ENCODE measurements at regions not wholly inside any gene's neighbourhood (a gene's known extent, or its start where the extent isn't known, plus 50 kb on each side); places are given as distances from the start of the nearest gene placed in this dataset.

DNA sequence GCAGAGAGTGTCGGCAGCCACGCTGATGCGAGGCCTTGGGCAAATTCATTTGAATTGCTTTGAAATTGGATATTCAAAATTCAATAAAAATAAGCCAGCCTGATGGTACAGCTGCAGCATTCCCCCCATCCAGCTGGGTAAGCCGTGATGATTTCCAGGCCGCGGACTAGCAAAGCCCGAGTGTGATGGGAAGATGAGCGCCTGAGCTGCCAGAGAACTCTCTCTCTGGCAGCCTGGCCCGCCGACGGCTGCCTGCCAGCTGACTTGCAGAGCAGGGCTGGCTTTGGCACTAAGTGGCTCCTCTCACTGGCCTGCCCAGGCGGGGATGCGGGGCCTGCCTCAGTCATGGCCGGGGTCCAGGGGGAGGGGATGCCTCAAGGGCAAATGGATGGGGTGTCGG, 268.3 kb upstream of the WWC1 start:
- no peak overlapping the region for H3K27ac ChIP-seq

DNA sequence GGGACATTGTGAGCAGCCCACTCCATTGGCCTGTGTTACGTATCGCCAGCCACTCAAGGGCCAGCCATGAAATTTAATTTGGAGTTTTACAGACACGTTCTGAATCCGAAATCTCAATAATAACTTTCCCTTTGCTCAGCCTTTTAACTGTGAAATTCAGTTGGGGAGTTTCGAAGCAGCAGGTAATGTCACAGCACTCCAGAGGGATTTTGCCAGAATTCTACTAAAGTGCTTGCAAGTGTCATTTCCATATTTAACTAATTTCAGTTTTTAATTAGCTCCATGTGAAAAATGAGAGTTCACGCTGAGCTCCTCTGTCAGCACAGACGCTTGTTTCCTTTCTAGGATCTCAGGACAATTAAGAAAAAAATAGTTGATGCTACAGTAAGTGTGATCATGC, 267.1 kb upstream of the WWC1 start:
- H3K27me3 ChIP-seq (replicated peaks in 1 of 7) = peaks cover 0 to 22% (median 0%) of the 10 kb centered on the region in 7 donors
- H3K9me3 ChIP-seq = peaks cover 0 to 7% (median 0%) of the 10 kb centered on the region in 8 donors
- H3K27ac ChIP-seq = no peak overlapping the region
- H3K4me1 ChIP-seq = no peaks in the 10 kb centered on the region
- no peak overlapping the region for H3K4me3 ChIP-seq
- no peaks in the 10 kb centered on the region for H3K36me3 ChIP-seq
- intact Hi-C loops (cut with DNase I; ENCODE audit: low total_unique reads) = no loop called here
- no peak for DNase-seq
- 87 to 95% (median 91%) methylated on average over 7 of the region's 7 CpGs for WGBS, 5 donors
- TF ChIP-seq, protein P1, sequence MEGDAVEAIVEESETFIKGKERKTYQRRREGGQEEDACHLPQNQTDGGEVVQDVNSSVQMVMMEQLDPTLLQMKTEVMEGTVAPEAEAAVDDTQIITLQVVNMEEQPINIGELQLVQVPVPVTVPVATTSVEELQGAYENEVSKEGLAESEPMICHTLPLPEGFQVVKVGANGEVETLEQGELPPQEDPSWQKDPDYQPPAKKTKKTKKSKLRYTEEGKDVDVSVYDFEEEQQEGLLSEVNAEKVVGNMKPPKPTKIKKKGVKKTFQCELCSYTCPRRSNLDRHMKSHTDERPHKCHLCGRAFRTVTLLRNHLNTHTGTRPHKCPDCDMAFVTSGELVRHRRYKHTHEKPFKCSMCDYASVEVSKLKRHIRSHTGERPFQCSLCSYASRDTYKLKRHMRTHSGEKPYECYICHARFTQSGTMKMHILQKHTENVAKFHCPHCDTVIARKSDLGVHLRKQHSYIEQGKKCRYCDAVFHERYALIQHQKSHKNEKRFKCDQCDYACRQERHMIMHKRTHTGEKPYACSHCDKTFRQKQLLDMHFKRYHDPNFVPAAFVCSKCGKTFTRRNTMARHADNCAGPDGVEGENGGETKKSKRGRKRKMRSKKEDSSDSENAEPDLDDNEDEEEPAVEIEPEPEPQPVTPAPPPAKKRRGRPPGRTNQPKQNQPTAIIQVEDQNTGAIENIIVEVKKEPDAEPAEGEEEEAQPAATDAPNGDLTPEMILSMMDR (IDR thresholded peaks at IDR 0.05 in 8 of 11, conservative IDR thresholded peaks at IDR 0.05 in 3 of 11) = no peak
- TF ChIP-seq POLR2AphosphoS5 (IDR thresholded peaks at IDR 0.05) = no peak
- no peak for TF ChIP-seq POLR2A (IDR thresholded peaks at IDR 0.05)

More for the DNA sequence above, 268.3 kb upstream of the WWC1 start:
- peaks cover 0 to 22% (median 0%) of the 10 kb centered on the region in 7 donors for H3K27me3 ChIP-seq (replicated peaks in 1 of 7)
- no peaks in the 10 kb centered on the region for H3K4me1 ChIP-seq
- no peaks in the 10 kb centered on the region for H3K36me3 ChIP-seq
- no peaks in the 10 kb centered on the region for H3K9me3 ChIP-seq
- H3K4me3 ChIP-seq = no peak overlapping the region
- intact Hi-C loops (cut with DNase I; ENCODE audit: low total_unique reads) = no loop called here
- DNase-seq = no peak
- 77 to 94% (median 86%) methylated on average over 11 to 15 of the region's 15 CpGs for WGBS, 5 donors
- TF ChIP-seq, protein P1 (IDR thresholded peaks at IDR 0.05 in 8 of 11, conservative IDR thresholded peaks at IDR 0.05 in 3 of 11) = no peak
- no peak for TF ChIP-seq POLR2A (IDR thresholded peaks at IDR 0.05)
- TF ChIP-seq POLR2AphosphoS5 (IDR thresholded peaks at IDR 0.05) = no peak

DNA sequence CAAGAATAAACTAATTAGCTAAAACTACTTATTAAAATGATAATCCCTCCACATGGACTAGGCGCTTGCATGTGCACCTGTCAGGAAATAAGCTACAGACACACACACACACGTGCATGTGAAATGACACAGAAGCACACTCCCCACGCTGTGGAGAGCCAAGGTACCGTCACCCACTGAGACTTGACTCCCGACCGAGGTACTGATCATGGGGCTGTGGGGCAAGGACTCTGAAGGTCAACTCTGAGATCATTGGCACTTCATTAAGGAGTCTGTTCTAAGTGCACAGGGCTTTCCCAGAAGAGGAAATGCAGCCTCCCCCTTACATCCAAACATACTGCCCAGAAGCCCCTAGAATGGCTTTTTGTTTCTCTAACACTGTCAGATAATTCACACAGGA, 264.4 kb upstream of the WWC1 start:
- no peak overlapping the region for H3K27ac ChIP-seq
- H3K36me3 ChIP-seq = no peaks in the 10 kb centered on the region
- peaks cover 0 to 8% (median 0%) of the 10 kb centered on the region in 8 donors for H3K9me3 ChIP-seq
- no peaks in the 10 kb centered on the region for H3K4me1 ChIP-seq
- no peak for DNase-seq
- TF ChIP-seq, protein P1 (IDR thresholded peaks at IDR 0.05 in 8 of 11, conservative IDR thresholded peaks at IDR 0.05 in 3 of 11) = no peak
- TF ChIP-seq POLR2A (IDR thresholded peaks at IDR 0.05) = no peak
- no peak for TF ChIP-seq POLR2AphosphoS5 (IDR thresholded peaks at IDR 0.05)
- intact Hi-C loops (cut with DNase I; ENCODE audit: low total_unique reads) = no loop called here
- WGBS, 5 donors = 70 to 80% (median 79%) methylated on average over 6 of the region's 6 CpGs
- H3K4me3 ChIP-seq = no peak overlapping the region
- H3K27me3 ChIP-seq (replicated peaks in 1 of 7) = peaks cover 0 to 20% (median 0%) of the 10 kb centered on the region in 7 donors

DNA sequence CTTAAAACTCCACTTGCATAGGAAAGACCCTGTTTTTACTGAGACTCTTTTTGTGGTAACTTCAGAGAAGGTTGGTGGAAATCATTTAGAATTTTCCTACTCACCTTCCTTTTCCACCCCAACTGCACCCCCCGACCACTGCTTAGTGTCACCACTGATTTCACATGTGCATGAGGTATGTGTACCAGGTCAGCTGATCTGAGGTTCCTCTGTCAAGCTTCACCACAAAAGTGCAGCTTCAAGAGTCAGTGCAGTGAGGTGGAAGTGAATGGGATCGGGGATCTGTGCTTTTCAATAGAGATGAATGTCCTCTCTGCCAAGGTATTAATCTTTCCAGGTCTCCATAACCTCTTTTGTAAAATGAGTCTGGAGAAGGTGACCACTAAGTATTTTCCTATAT, 260.5 kb upstream of the WWC1 start:
- 39 to 67% (median 57%) methylated on average over 2 of the region's 2 CpGs for whole genome bisulfite sequencing, 5 donors
- intact Hi-C loops (cut with DNase I; ENCODE audit: low total_unique reads) = no loop called here

More for the DNA sequence above, 260.5 kb upstream of the WWC1 start:
- Histone ChIP-seq H3K4me3 (no peak overlapping the region), H3K4me1 (no peaks in the 10 kb centered on the region), H3K36me3 (no peaks in the 10 kb centered on the region), H3K27me3 (replicated peaks in 1 of 7) (peaks cover 0 to 8% (median 0%) of the 10 kb centered on the region in 7 donors), H3K9me3 (peaks cover 0 to 8% (median 0%) of the 10 kb centered on the region in 8 donors), H3K27ac (no peak overlapping the region)
- DNase-seq = no peak
- TF ChIP-seq, protein P1 (IDR thresholded peaks at IDR 0.05 in 8 of 11, conservative IDR thresholded peaks at IDR 0.05 in 3 of 11) = no peak
- no peak for TF ChIP-seq POLR2AphosphoS5 (IDR thresholded peaks at IDR 0.05)
- no peak for TF ChIP-seq POLR2A (IDR thresholded peaks at IDR 0.05)
